HG03432 (cell line): ENCODE measurements at regions not wholly inside any gene's neighbourhood (a gene's known extent, or its start where the extent isn't known, plus 50 kb on each side); places are given as distances from the start of the nearest gene placed in this dataset.
A peak's percentile ranks its signal among the peaks of the same experiment; 100 is the strongest.

Experiments used
- ATAC-seq: cut with Tn5 transposase; IDR thresholded peaks from one replicate; pipeline ENCODE4 v1.9.1; 2021; ENCODE audit warnings: mild to moderate bottlenecking, moderate library complexity; ENCODE audit not compliant: unreplicated experiment

DNA sequence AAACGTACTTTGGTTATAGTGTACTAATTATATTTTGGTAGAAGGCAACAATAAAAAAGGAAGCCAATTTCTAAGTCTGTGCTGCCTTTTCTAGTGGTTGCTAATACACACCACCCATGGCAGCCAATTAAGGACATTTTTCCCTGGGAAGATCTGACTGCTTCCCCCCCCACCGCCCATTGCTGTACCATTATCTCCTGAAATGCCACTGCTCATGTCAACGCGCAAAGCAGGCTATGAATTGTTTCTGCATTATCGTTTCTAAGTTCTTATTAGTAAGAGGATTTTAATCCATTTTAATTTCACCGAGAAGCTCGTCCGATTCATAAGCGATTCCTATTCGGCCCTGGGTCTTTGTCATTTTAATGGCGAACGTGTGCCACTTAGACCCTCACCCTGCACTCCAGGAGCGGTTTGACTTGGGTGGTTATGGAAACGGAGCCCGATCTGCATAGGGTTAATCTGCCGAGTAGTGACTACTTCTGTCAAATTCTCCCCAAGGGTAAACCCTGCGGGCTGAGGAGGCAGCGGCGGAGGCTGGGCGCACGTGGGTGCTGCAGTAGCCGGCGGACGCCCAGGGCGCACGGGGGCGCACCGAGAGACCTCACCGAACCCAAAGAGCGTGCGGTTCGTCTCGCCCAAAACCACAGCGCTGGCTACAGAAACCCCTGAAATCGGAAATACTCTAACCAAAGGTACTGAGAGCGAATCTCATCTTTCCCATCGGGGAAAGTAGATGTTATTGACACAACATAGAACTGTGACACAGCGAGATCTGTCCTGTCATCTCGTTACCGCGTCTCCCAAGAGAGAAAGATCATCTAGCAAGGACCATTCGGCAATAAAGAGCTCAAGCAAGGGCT, 55.8 kb upstream of the SHC3 start:
- peak; percentile 95 for ATAC-seq

GRCh38 chr9:89236955-89237573, 58.4 kb upstream of the SHC3 start:
- ATAC-seq, result no peak

DNA sequence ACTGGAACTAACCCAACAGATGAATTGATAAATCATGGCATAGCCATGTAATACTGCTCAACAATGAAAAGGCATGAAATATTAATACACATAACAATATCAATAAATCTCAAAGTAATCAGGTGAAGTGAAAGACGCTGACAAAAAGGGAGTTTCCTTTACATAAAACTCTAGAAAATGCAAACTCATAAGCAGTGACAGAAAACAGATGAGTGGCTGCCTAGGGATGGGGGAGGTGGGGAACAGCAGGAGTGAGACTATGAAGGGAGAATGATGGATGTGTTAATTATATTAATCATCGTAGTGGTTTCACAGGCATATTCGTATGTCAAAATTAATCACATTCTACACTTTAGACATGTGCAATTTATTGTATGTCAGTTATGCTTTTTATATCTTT, 59.8 kb upstream of the SHC3 start:
- ATAC-seq, result no peak

DNA sequence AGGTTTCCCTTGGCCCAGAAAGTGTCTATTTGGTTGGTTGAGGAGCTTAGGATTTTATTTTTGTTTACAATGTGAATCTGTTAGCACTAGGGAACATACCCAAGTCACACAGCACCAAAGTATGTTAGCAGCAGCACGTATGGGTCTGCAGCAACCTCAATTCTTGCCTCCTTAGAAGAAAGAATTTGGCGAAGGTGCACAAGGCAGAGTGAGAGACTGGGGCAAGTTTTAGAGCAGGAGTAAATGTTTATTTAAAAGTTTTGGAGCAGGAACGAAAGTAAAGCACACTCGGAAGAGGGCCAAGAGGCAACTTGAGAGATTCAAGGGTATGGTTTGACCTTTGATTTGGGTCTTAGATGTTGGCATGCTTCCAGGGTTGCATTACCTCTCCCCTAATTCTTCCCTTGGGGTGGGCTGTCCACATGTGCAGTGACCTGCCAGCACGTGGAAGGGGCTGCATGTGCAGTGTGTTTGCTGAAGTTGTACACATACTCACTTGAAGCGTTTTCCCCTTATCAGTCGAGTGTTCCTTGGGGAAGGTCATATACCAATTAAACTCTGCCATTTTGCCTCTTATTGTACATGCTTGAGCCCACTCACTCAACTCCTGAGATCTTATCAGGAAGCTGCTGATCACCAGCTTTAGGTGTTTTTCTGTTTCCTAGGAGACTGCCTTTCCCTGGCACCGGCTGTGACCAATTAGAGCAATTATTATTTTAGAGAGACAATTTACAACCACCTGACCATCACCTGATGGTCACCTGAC, 64.9 kb upstream of the SHC3 start:
- ATAC-seq, result no peak

DNA sequence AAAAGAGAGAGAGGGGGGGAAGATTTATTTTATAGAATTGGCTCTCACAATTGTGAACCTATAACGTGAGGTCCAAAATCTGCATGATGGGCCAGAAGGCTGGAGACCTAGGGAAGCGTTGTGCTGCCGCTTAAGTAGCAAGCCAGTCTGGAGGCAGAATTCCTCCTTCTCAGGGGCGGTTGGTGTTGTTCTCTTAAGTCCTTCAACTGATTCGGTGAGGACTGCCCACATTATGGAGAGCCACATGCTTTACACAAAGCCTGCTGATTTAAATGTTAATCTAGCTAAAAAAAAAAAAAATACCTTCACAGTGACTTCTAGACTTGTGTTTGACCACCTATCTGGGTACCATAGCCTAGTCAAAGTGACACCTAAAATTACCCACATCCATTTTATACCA, 64.2 kb upstream of the CKS2 start:
- ATAC-seq, result no peak

DNA sequence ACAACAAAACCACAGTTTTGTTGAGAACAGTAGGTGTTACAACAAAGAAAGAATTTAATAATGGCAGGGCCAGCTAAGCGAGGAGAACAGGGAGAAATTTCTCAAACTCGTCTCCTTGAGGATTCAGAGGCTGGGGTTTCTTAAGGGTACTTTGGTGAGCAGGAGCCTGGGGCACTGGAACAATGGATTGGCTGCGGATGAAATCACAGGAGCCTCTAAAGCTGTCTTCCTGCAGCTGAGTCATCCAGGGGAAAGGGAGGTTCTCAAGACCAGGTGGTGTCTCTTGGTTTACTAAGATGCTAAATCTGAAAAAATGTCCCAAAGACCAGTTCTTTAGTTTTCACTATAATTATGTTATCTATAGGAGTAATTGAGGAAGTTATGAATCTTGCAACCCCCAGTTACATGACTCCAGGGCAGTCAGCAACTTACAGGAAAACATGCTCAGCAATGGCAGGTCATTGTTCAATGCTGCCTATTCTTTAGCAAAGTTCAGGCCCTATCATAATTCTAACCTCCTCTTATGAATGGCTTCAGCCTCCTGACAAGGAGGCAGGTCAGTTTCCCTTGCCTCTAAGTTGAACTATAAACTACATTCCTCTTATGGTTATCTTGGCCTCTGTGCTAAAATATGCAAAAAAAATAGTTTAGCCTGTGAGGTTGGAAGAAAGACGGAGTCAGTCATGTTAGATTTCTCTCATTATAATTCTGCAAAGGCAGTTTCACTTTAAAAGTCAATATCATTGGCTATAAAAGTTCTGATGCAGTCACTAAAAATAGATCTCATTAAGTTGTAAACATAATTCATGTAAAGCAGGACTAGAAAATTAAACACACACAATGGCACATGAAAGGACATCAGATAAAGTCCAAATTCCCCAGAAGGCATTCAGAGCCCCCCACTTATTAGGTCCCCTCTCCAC, 63.3 kb upstream of the CKS2 start:
- no peak for ATAC-seq

GRCh38 chr9:89249001-89249400, 62.0 kb upstream of the CKS2 start:
- no peak for ATAC-seq

- ATAC-seq, result no peak
These were observed 58.2 kb upstream of the CKS2 start for GRCh38 chr9:89252651-89253267.

DNA sequence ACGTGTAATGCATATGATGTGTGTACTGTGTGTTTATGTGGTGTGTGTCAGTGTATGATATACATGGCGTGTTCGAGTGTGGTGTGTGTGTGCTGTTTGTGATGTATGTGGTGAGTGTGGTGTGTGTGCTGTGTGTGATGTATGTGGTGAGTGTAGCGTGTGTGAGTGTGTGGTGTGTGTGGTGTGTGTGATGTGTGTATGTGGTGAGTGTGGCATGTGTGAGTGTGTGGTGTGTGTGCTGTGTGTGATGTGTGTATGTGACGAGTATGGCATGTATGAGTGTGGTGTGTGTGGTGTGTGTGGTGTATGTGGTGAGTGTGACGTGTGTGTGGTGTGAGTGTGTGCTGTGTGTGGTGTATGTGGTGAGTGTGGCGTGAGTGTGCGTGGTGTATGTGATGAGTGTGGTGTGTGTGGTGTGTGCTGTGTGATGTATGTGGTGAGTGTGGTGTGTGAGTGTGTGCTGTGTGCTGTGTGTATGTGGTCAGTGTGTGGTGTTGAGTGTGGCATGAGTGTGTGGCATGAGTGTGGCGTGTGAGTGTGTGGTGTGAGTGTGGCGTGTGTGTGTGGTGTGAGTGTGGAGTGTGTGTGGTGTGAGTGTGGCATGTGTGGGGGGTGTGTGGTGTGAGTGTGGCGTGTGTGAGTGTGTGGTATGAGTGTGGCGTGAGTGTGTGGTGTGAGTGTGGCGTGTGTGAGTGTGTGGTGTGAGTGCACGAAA, 56.8 kb upstream of the CKS2 start:
- no peak for ATAC-seq

DNA sequence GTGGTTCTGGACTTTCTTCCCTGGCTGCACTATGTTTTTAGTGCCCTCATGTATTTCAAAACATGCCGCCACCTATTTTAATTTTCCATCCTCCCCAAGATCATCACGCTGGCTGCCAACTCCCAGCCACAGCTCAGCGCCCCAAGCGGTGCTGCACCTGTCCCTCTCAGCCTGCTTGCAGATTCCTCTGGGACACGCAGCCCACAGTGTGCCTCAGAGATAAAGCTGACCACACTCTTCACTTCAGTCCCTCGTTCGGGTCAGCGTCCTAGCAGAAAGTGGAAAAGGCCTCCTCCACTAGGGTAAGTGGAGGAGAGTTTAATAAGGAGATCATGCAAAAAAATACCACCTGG, 56.2 kb upstream of the CKS2 start:
- ATAC-seq, result no peak

- ATAC-seq, result no peak
These were observed 54.8 kb upstream of the CKS2 start for GRCh38 chr9:89256225-89256624.

DNA sequence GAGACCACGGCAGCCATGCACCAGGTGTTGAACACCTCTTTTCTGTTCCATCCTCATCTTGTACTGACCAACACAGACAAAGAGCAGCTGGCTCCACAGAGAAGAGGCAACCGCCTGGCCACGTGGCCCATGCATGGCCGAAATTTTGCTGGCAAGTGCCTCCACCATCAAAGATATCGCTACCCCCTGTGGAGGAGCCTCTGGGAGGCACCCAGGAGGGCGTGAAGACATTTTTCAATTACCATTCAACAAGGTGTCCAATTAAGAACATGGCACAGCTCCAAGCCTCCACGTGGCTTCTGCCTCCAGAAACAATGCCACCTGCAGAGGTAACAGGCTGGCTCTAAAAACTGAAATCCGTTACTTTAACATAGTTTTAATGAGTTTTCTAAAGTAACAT, 54.4 kb upstream of the CKS2 start:
- no peak for ATAC-seq

DNA sequence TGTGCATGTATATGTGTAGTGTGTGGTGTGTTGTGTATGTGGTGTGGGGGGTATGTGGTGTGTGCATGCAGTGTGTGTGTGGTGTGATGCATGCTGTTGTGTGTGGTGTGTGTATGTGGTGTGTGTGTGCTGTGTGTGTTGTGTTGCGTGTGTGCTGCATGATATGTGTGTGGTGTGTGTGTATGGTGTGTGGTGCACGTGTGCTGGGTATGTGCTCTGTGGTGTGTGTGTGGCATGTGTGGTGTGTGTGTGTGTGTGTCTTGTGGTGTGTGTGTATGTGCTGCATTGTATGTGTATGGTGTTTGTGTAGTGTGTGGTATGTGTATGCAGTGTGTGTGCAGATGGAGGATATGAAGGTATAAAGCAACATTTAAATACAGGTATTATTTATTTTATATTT, 50.5 kb upstream of the CKS2 start:
- no peak for ATAC-seq
